NOMO-1 treated with dmso at 0.1 percent for 144 hours (cell line): ENCODE measurements at regions not wholly inside any gene's neighbourhood (a gene's known extent, or its start where the extent isn't known, plus 50 kb on each side); places are given as distances from the start of the nearest gene placed in this dataset.

ENCODE experiments used
- DNase-seq: peaks from one replicate; lab custom pipeline; 2025; ENCODE audit not compliant: unreplicated experiment; lab: John Stamatoyannopoulos, UW

- no peak for DNase-seq
These were observed 50.0 kb downstream of the PABIR2 start for GRCh38 chrX:134747006-134747405.

GRCh38 chrX:134746410-134746785 lies 50.6 kb downstream of the PABIR2 start:
- no peak for DNase-seq

GRCh38 chrX:134745636-134746409 lies 51.2 kb downstream of the PABIR2 start:
- DNase-seq, result peak; percentile 38

- DNase-seq, result no peak
These were observed 53.9 kb downstream of the PABIR2 start for GRCh38 chrX:134743091-134743490.

GRCh38 chrX:134742573-134742972 lies 54.4 kb downstream of the PABIR2 start:
- no peak for DNase-seq

GRCh38 chrX:134741746-134742145 lies 55.3 kb downstream of the PABIR2 start:
- DNase-seq, result no peak

- no peak for DNase-seq
These were observed 57.8 kb downstream of the PABIR2 start for GRCh38 chrX:134738986-134739740.

GRCh38 chrX:134738445-134738844 lies 58.6 kb downstream of the PABIR2 start:
- no peak for DNase-seq

GRCh38 chrX:134737721-134738369 lies 59.2 kb downstream of the PABIR2 start:
- DNase-seq, result no peak

GRCh38 chrX:134737061-134737460 lies 59.9 kb downstream of the PABIR2 start:
- no peak for DNase-seq

GRCh38 chrX:134736356-134736755 lies 60.6 kb downstream of the PABIR2 start:
- DNase-seq, result no peak

GRCh38 chrX:134735015-134735414 lies 62.0 kb downstream of the PABIR2 start:
- DNase-seq, result no peak

GRCh38 chrX:134734466-134734952 lies 62.5 kb downstream of the PABIR2 start:
- no peak for DNase-seq

- no peak for DNase-seq
These were observed 63.4 kb downstream of the PABIR2 start for GRCh38 chrX:134733591-134733990.

GRCh38 chrX:134732676-134733075 lies 64.3 kb downstream of the PABIR2 start:
- DNase-seq, result no peak

GRCh38 chrX:134732152-134732551 lies 64.9 kb downstream of the PABIR2 start:
- no peak for DNase-seq

GRCh38 chrX:134727363-134727762 lies 69.1 kb upstream of the PLAC1 start:
- DNase-seq, result no peak

GRCh38 chrX:134725103-134725690 lies 66.9 kb upstream of the PLAC1 start:
- DNase-seq, result no peak

GRCh38 chrX:134721766-134722532 lies 63.7 kb upstream of the PLAC1 start:
- DNase-seq, result no peak

GRCh38 chrX:134718966-134719317 lies 60.7 kb upstream of the PLAC1 start:
- no peak for DNase-seq
